HG03280 (cell line): ENCODE measurements at regions not wholly inside any gene's neighbourhood (a gene's known extent, or its start where the extent isn't known, plus 50 kb on each side); places are given as distances from the start of the nearest gene placed in this dataset.
"Not testable (repeated sequence)": the region's sequence is repeated elsewhere in the genome, so short reads cannot be mapped to it uniquely, and the experiment has no call there.

Experiments used
- ATAC-seq: cut with Tn5 transposase; IDR thresholded peaks from one replicate; pipeline ENCODE4 v1.9.1; 2021; ENCODE audit warnings: mild to moderate bottlenecking, moderate library complexity; ENCODE audit not compliant: unreplicated experiment

GRCh38 chr15:66882251-66883020 lies 180.4 kb downstream of the SMAD6 start:
- ATAC-seq = no peak

GRCh38 chr15:66883284-66883911 lies 181.4 kb downstream of the SMAD6 start:
- no peak for ATAC-seq

GRCh38 chr15:66884115-66884622 lies 181.2 kb upstream of the SMAD3 start:
- ATAC-seq = no peak

GRCh38 chr15:66884661-66885237 lies 180.7 kb upstream of the SMAD3 start:
- no peak for ATAC-seq

- no peak for ATAC-seq
Observed at GRCh38 chr15:66885281-66885915, 180.0 kb upstream of the SMAD3 start.

- ATAC-seq = no peak
Observed at GRCh38 chr15:66886241-66886675, 179.1 kb upstream of the SMAD3 start.

GRCh38 chr15:66886686-66887273 lies 178.6 kb upstream of the SMAD3 start:
- ATAC-seq = no peak

GRCh38 chr15:66889298-66889697 lies 176.1 kb upstream of the SMAD3 start:
- ATAC-seq = not testable (repeated sequence)

GRCh38 chr15:66891776-66892175 lies 173.6 kb upstream of the SMAD3 start:
- no peak for ATAC-seq

GRCh38 chr15:66893294-66893693 lies 172.1 kb upstream of the SMAD3 start:
- ATAC-seq = no peak

- no peak for ATAC-seq
Observed at GRCh38 chr15:66894363-66894762, 171.0 kb upstream of the SMAD3 start.

GRCh38 chr15:66894986-66895780 lies 170.2 kb upstream of the SMAD3 start:
- ATAC-seq = no peak

- ATAC-seq = no peak
Observed at GRCh38 chr15:66895794-66896453, 169.5 kb upstream of the SMAD3 start.

- no peak for ATAC-seq
Observed at GRCh38 chr15:66896611-66897010, 168.8 kb upstream of the SMAD3 start.

- ATAC-seq = no peak
Observed at GRCh38 chr15:66897416-66897815, 168.0 kb upstream of the SMAD3 start.

GRCh38 chr15:66897971-66898370 lies 167.4 kb upstream of the SMAD3 start:
- ATAC-seq = no peak

GRCh38 chr15:66898656-66899386 lies 166.6 kb upstream of the SMAD3 start:
- no peak for ATAC-seq

- ATAC-seq = no peak
Observed at GRCh38 chr15:66899555-66900350, 165.6 kb upstream of the SMAD3 start.
